ENCODE measurements at regions not wholly inside any gene's neighbourhood (a gene's known extent, or its start where the extent isn't known, plus 50 kb on each side); places are given as distances from the start of the nearest gene placed in this dataset.

- TF ChIP-seq CTCF (IDR thresholded peaks at IDR 0.05) (no peak), POLR2A (IDR thresholded peaks at IDR 0.05) (no peak), EP300 (IDR thresholded peaks at IDR 0.05; ENCODE audit: low read depth) (no peak), POLR2AphosphoS5 (IDR thresholded peaks at IDR 0.05) (no peak)
These were observed 1712.7 kb downstream of the SLITRK5 start for GRCh38 chr13:89383891-89384290.
